ENCODE measurements at regions not wholly inside any gene's neighbourhood (a gene's known extent, or its start where the extent isn't known, plus 50 kb on each side); places are given as distances from the start of the nearest gene placed in this dataset.

DNA sequence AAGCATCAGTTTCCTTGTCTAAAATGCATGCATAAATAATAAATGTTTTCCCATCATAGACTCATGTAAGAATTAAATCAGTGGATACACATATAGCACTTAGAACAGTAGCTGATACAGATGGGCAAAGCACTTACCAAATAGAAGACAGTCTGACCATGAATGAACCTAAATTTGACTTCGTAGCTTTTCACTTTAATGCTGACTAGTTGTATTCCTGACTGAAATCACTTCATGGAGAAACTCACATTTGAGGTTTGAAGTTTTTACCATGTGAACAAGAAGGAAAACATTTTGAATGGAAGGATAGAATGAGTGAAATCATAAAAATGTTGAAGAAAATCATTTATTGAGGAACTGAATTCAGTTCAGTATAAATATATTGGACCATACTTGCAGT is 68.8 kb upstream of the TMCO5A start:
- TF ChIP-seq, protein P1, sequence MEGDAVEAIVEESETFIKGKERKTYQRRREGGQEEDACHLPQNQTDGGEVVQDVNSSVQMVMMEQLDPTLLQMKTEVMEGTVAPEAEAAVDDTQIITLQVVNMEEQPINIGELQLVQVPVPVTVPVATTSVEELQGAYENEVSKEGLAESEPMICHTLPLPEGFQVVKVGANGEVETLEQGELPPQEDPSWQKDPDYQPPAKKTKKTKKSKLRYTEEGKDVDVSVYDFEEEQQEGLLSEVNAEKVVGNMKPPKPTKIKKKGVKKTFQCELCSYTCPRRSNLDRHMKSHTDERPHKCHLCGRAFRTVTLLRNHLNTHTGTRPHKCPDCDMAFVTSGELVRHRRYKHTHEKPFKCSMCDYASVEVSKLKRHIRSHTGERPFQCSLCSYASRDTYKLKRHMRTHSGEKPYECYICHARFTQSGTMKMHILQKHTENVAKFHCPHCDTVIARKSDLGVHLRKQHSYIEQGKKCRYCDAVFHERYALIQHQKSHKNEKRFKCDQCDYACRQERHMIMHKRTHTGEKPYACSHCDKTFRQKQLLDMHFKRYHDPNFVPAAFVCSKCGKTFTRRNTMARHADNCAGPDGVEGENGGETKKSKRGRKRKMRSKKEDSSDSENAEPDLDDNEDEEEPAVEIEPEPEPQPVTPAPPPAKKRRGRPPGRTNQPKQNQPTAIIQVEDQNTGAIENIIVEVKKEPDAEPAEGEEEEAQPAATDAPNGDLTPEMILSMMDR (IDR thresholded peaks at IDR 0.05; ENCODE audit: low read depth, low read length, poor library complexity, severe bottlenecking): no peak
- TF ChIP-seq EZH2phosphoT487 (IDR thresholded peaks at IDR 0.05; ENCODE audit: borderline replicate concordance, low read length): no peak
- no peak overlapping the region for H3K4me3 ChIP-seq (ENCODE audit: low read length)

DNA sequence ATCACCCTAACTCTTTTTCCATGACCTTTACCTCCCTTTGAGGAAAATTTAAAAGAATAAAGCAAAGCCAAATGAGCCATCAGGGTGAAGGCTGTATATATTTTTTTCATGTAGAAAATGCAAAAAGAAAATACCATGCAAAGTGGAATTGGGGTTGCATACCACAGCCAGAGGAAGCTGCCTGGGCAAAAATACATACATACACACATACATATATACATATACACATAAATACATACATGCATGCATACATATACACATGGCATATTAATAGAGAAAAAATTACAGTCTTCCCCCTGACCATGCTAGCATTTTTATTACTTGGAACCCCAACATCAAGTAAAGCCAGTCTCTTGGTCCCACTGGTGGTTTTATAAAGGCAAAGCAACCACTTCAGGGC is 63.7 kb upstream of the TMCO5A start:
- Histone ChIP-seq H3K79me2 (ENCODE audit: control insufficient read depth, low read length) (no peaks in the 10 kb centered on the region), H3K27me3 (ENCODE audit: control insufficient read depth, low read length) (0 out of 2 replicates have a peak, but pooled peaks cover 1% of the 10 kb centered on the region), H3K4me2 (ENCODE audit: low read length) (no peak overlapping the region), H4K20me1 (ENCODE audit: control insufficient read depth, insufficient read depth, low read depth, low read length) (no peaks in the 10 kb centered on the region), H3K9me3 (ENCODE audit: control insufficient read depth, insufficient read depth, low read length) (no peaks in the 10 kb centered on the region), H3F3A (ENCODE audit: control insufficient read depth, insufficient read depth) (no peaks in the 10 kb centered on the region), H3K9me2 (replicated peaks; ENCODE audit: control insufficient read depth, low read length) (no peaks in the 10 kb centered on the region), H3K4me1 (ENCODE audit: control insufficient read depth, low read length) (no peaks in the 10 kb centered on the region), H3K4me3 (ENCODE audit: low read length) (no peak overlapping the region), H3K36me3 (ENCODE audit: control insufficient read depth, low read length) (no peaks in the 10 kb centered on the region), H3K27ac (ENCODE audit: low read depth, low read length) (no peak overlapping the region)
- TF ChIP-seq, protein P1 (IDR thresholded peaks at IDR 0.05; ENCODE audit: low read depth, low read length, poor library complexity, severe bottlenecking): no peak
- no peak for TF ChIP-seq EZH2phosphoT487 (IDR thresholded peaks at IDR 0.05; ENCODE audit: borderline replicate concordance, low read length)

More for the DNA sequence above, 68.8 kb upstream of the TMCO5A start:
- no peaks in the 10 kb centered on the region for H3K9me2 ChIP-seq (replicated peaks; ENCODE audit: control insufficient read depth, low read length)
- H3K27me3 ChIP-seq (ENCODE audit: control insufficient read depth, low read length): no peaks in the 10 kb centered on the region
- no peaks in the 10 kb centered on the region for H3K36me3 ChIP-seq (ENCODE audit: control insufficient read depth, low read length)
- no peaks in the 10 kb centered on the region for H3F3A ChIP-seq (ENCODE audit: control insufficient read depth, insufficient read depth)
- H4K20me1 ChIP-seq (ENCODE audit: control insufficient read depth, insufficient read depth, low read depth, low read length): no peaks in the 10 kb centered on the region
- H3K79me2 ChIP-seq (ENCODE audit: control insufficient read depth, low read length): no peaks in the 10 kb centered on the region
- H3K4me2 ChIP-seq (ENCODE audit: low read length): no peak overlapping the region
- peaks cover 7% of the 10 kb centered on the region; the same call in 1 of the 2 replicates for H3K9me3 ChIP-seq (ENCODE audit: control insufficient read depth, insufficient read depth, low read length)
- H3K27ac ChIP-seq (ENCODE audit: low read depth, low read length): no peak overlapping the region
- no peaks in the 10 kb centered on the region for H3K4me1 ChIP-seq (ENCODE audit: control insufficient read depth, low read length)

DNA sequence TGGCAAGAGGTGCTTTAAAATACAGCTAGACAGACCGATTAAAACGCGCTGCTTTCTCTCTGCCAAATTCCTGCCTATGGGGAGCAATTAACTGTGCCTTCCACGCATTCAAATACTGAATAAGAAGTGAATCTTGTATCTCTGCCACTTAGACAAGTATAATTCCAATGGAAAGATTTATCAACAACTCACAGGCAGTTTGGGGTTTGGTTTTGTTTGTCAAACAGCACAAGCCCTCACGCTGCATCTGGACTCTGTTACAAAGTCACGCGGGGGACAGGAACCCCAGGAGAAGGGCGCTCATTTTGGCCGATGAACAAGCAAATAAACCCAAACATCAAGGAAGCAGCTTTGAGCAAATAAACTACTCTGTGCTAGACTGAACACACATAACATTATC is 61.8 kb upstream of the TMCO5A start:
- Histone ChIP-seq H3K4me1 (ENCODE audit: control insufficient read depth, low read length) (no peaks in the 10 kb centered on the region), H3K9me2 (replicated peaks; ENCODE audit: control insufficient read depth, low read length) (no peaks in the 10 kb centered on the region), H3K4me3 (ENCODE audit: low read length) (no peak overlapping the region), H3K79me2 (ENCODE audit: control insufficient read depth, low read length) (no peaks in the 10 kb centered on the region), H3K9me3 (ENCODE audit: control insufficient read depth, insufficient read depth, low read length) (no peaks in the 10 kb centered on the region), H3K36me3 (ENCODE audit: control insufficient read depth, low read length) (no peaks in the 10 kb centered on the region), H4K20me1 (ENCODE audit: control insufficient read depth, insufficient read depth, low read depth, low read length) (no peaks in the 10 kb centered on the region), H3K4me2 (ENCODE audit: low read length) (no peak overlapping the region), H3F3A (ENCODE audit: control insufficient read depth, insufficient read depth) (no peaks in the 10 kb centered on the region), H3K27me3 (ENCODE audit: control insufficient read depth, low read length) (0 out of 2 replicates have a peak, but pooled peaks cover 2% of the 10 kb centered on the region), H3K27ac (ENCODE audit: low read depth, low read length) (no peak overlapping the region)
- TF ChIP-seq, protein P1 (IDR thresholded peaks at IDR 0.05; ENCODE audit: low read depth, low read length, poor library complexity, severe bottlenecking): no peak
- no peak for TF ChIP-seq EZH2phosphoT487 (IDR thresholded peaks at IDR 0.05; ENCODE audit: borderline replicate concordance, low read length)
